ENCODE measurements at regions not wholly inside any gene's neighbourhood (a gene's known extent, or its start where the extent isn't known, plus 50 kb on each side); places are given as distances from the start of the nearest gene placed in this dataset.

GRCh38 chr20:60101201-60101890 lies 143.1 kb downstream of the CDH26 start:
- no peak overlapping the region for H3K27ac ChIP-seq (ENCODE audit: extremely low read depth, low read depth, low read length)
- TF ChIP-seq PRDM1 (tag by site-specific recombination; IDR thresholded peaks at IDR 0.05), result no peak
- TF ChIP-seq YY1 (tag by site-specific recombination; IDR thresholded peaks at IDR 0.05), result no peak
- no peak for TF ChIP-seq ZNF518A (tag by site-specific recombination; conservative IDR thresholded peaks at IDR 0.05; ENCODE audit: low read depth)
- TF ChIP-seq OVOL3 (tag by site-specific recombination; IDR thresholded peaks at IDR 0.05), result no peak
- TF ChIP-seq SETDB1 (IDR thresholded peaks at IDR 0.05; ENCODE audit: insufficient read length, low read length), result no peak
- no peak for TF ChIP-seq ZNF555 (tag by site-specific recombination; conservative IDR thresholded peaks at IDR 0.05)
- no peak for TF ChIP-seq ZNF558 (tag by site-specific recombination; IDR thresholded peaks at IDR 0.05)
- no peak for TF ChIP-seq ZNF664 (tag by site-specific recombination; IDR thresholded peaks at IDR 0.05)
- TF ChIP-seq ELK4 (IDR thresholded peaks at IDR 0.05; ENCODE audit: borderline replicate concordance, low read depth, low read length), result no peak
- no peak for TF ChIP-seq ZNF704 (tag by site-specific recombination; IDR thresholded peaks at IDR 0.05)
- no peak for TF ChIP-seq ZNF311 (tag by site-specific recombination; IDR thresholded peaks at IDR 0.05; ENCODE audit: borderline replicate concordance)
- no peak for TF ChIP-seq ZNF747 (tag by site-specific recombination; IDR thresholded peaks at IDR 0.05)
- TF ChIP-seq ZNF362 (tag by site-specific recombination; IDR thresholded peaks at IDR 0.05), result no peak
- H3K9me3 ChIP-seq (ENCODE audit: control insufficient read depth, insufficient read depth, low read depth, low read length), result no peaks in the 10 kb centered on the region; the same call in 1 of the 2 replicates
- POLR2A ChIA-PET, result no interaction called here
- no peaks in the 10 kb centered on the region for H3K36me3 ChIP-seq (ENCODE audit: control insufficient read depth in 2 of 2, insufficient read depth in 1 of 2, low read length in 2 of 2)
- no peak overlapping the region for H3K4me3 ChIP-seq (ENCODE audit: low read depth, low read length)
- CTCF ChIA-PET, result interaction anchor here (0.7 kb wide), 1 partner anchor 170 kb away, joined by 3 read pairs; no protein-coding TSS in a partner anchor
- H3K4me1 ChIP-seq (ENCODE audit: control insufficient read depth, insufficient read depth, low read length), result no peaks in the 10 kb centered on the region

GRCh38 chr20:60101891-60102281 lies 143.7 kb downstream of the CDH26 start:
- ChIA-PET CTCF (no interaction called here), POLR2A (no interaction called here)
- Histone ChIP-seq H3K9me3 (ENCODE audit: control insufficient read depth, insufficient read depth, low read depth, low read length) (no peaks in the 10 kb centered on the region; the same call in 1 of the 2 replicates), H3K4me3 (ENCODE audit: low read depth, low read length) (no peak overlapping the region), H3K36me3 (ENCODE audit: control insufficient read depth in 2 of 2, insufficient read depth in 1 of 2, low read length in 2 of 2) (no peaks in the 10 kb centered on the region), H3K27ac (ENCODE audit: extremely low read depth, low read depth, low read length) (no peak overlapping the region), H3K4me1 (ENCODE audit: control insufficient read depth, insufficient read depth, low read length) (no peaks in the 10 kb centered on the region)
- no peak for TF ChIP-seq ZNF24 (tag by site-specific recombination; IDR thresholded peaks at IDR 0.05)
- TF ChIP-seq ZFP3 (tag by site-specific recombination; IDR thresholded peaks at IDR 0.05; ENCODE audit: low read depth), result no peak
- no peak for TF ChIP-seq ZBTB8A (tag by site-specific recombination; IDR thresholded peaks at IDR 0.05)
- TF ChIP-seq ZNF776 (tag by site-specific recombination; IDR thresholded peaks at IDR 0.05; ENCODE audit: borderline replicate concordance), result no peak
- no peak for TF ChIP-seq ZNF112 (tag by site-specific recombination; IDR thresholded peaks at IDR 0.05)

All from HEK293 (cell line).